ENCODE measurements at regions not wholly inside any gene's neighbourhood (a gene's known extent, or its start where the extent isn't known, plus 50 kb on each side); places are given as distances from the start of the nearest gene placed in this dataset.

- Mint-ChIP-seq H3K4me1 (peaks cover 13% of the 10 kb centered on the region), H3K36me3 (no peaks in the 10 kb centered on the region), H3K9me3 (no peaks in the 10 kb centered on the region), H3K27ac (no peak overlapping the region), H3K27me3 (ENCODE audit: low read depth) (no peaks in the 10 kb centered on the region), H3K4me3 (no peak overlapping the region)
- no peak for TF ChIP-seq ZNF532 (CRISPR knock-in tag; IDR thresholded peaks at IDR 0.05; ENCODE audit: borderline replicate concordance)
- TF ChIP-seq MYBL2 (CRISPR knock-in tag; IDR thresholded peaks at IDR 0.05), result no peak
- no peak for TF ChIP-seq GRHL2 (CRISPR knock-in tag; IDR thresholded peaks at IDR 0.05; ENCODE audit: insufficient replicate concordance, severe bottlenecking)
- no peak for TF ChIP-seq ZNF263 (CRISPR knock-in tag; IDR thresholded peaks at IDR 0.05; ENCODE audit: low read depth)
- no peak for TF ChIP-seq ZNF232 (CRISPR knock-in tag; IDR thresholded peaks at IDR 0.05)
- TF ChIP-seq SMAD3 (CRISPR knock-in tag; IDR thresholded peaks at IDR 0.05; ENCODE audit: borderline replicate concordance), result no peak
- no peak for TF ChIP-seq ZNF423 (CRISPR knock-in tag; IDR thresholded peaks at IDR 0.05)
- TF ChIP-seq ATF1 (CRISPR knock-in tag; IDR thresholded peaks at IDR 0.05), result no peak
- TF ChIP-seq PRDM15 (CRISPR knock-in tag; IDR thresholded peaks at IDR 0.05), result no peak
- DNase-seq (ENCODE audit: low spot score), result no peak
- no peak for ATAC-seq
- ChIA-PET CTCF (no interaction called here), POLR2A (interaction anchor here (1.0 kb wide), 1 partner anchor 25 kb away, joined by 3 read pairs; no protein-coding TSS in a partner anchor)
Measured at GRCh38 chr4:126799971-126800574, 832.7 kb upstream of the INTU start.

GRCh38 chr4:126800575-126801141 lies 832.1 kb upstream of the INTU start:
- ChIA-PET POLR2A (interaction anchor here (1.0 kb wide), 1 partner anchor 26 kb away, joined by 3 read pairs; no protein-coding TSS in a partner anchor), CTCF (no interaction called here)
- no peaks in the 10 kb centered on the region for H3K9me3 Mint-ChIP-seq
- H3K36me3 Mint-ChIP-seq, result no peaks in the 10 kb centered on the region
- H3K27me3 Mint-ChIP-seq (ENCODE audit: low read depth), result no peaks in the 10 kb centered on the region
- ATAC-seq (no peak), DNase-seq (ENCODE audit: low spot score) (no peak)
- no peak overlapping the region for H3K4me3 Mint-ChIP-seq
- H3K4me1 Mint-ChIP-seq, result peaks cover 13% of the 10 kb centered on the region
- H3K27ac Mint-ChIP-seq, result no peak overlapping the region
- TF ChIP-seq, protein P1, sequence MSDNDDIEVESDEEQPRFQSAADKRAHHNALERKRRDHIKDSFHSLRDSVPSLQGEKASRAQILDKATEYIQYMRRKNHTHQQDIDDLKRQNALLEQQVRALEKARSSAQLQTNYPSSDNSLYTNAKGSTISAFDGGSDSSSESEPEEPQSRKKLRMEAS (CRISPR knock-in tag; IDR thresholded peaks at IDR 0.05), result no peak
- TF ChIP-seq EMX1 (CRISPR knock-in tag; IDR thresholded peaks at IDR 0.05) (no peak), FOXP4 (CRISPR knock-in tag; IDR thresholded peaks at IDR 0.05) (no peak), ZNF512 (CRISPR knock-in tag; IDR thresholded peaks at IDR 0.05; ENCODE audit: borderline replicate concordance) (no peak), ZNF532 (CRISPR knock-in tag; IDR thresholded peaks at IDR 0.05; ENCODE audit: borderline replicate concordance) (no peak), ZNF396 (CRISPR knock-in tag; IDR thresholded peaks at IDR 0.05; ENCODE audit: borderline replicate concordance) (no peak), ETV6 (CRISPR knock-in tag; IDR thresholded peaks at IDR 0.05) (no peak), ZBTB21 (CRISPR knock-in tag; IDR thresholded peaks at IDR 0.05; ENCODE audit: borderline replicate concordance) (no peak)
